ENCODE measurements at regions not wholly inside any gene's neighbourhood (a gene's known extent, or its start where the extent isn't known, plus 50 kb on each side); places are given as distances from the start of the nearest gene placed in this dataset.
"Not testable (repeated sequence)": the region's sequence is repeated elsewhere in the genome, so short reads cannot be mapped to it uniquely, and the experiment has no call there.

- H3K4me1 ChIP-seq (ENCODE audit: insufficient read depth, low read length): no peaks in the 10 kb centered on the region
- H3K27me3 ChIP-seq (ENCODE audit: low read length): no peaks in the 10 kb centered on the region
- H4K20me1 ChIP-seq (ENCODE audit: low read length): no peaks in the 10 kb centered on the region
- no peak overlapping the region for H3K4me2 ChIP-seq (ENCODE audit: low read length)
- TF ChIP-seq, protein P1, sequence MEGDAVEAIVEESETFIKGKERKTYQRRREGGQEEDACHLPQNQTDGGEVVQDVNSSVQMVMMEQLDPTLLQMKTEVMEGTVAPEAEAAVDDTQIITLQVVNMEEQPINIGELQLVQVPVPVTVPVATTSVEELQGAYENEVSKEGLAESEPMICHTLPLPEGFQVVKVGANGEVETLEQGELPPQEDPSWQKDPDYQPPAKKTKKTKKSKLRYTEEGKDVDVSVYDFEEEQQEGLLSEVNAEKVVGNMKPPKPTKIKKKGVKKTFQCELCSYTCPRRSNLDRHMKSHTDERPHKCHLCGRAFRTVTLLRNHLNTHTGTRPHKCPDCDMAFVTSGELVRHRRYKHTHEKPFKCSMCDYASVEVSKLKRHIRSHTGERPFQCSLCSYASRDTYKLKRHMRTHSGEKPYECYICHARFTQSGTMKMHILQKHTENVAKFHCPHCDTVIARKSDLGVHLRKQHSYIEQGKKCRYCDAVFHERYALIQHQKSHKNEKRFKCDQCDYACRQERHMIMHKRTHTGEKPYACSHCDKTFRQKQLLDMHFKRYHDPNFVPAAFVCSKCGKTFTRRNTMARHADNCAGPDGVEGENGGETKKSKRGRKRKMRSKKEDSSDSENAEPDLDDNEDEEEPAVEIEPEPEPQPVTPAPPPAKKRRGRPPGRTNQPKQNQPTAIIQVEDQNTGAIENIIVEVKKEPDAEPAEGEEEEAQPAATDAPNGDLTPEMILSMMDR (conservative IDR thresholded peaks at IDR 0.05; ENCODE audit: low read depth, low read length): peak; percentile 66
- TF ChIP-seq EZH2phosphoT487 (IDR thresholded peaks at IDR 0.05; ENCODE audit: borderline replicate concordance, low read length) (no peak), EZH2 (IDR thresholded peaks at IDR 0.05; ENCODE audit: low read length, unreplicated experiment) (no peak)
- POLR2A ChIA-PET (ENCODE audit: unreplicated experiment): no interaction called here
- H3F3A ChIP-seq (ENCODE audit: low read length, unreplicated experiment): no peaks in the 10 kb centered on the region
- no peaks in the 10 kb centered on the region for H3K36me3 ChIP-seq (ENCODE audit: low read depth, low read length)
- DNase-seq: peak; percentile 67
- CTCF ChIA-PET: no interaction called here
- no peak overlapping the region for H2AFZ ChIP-seq (ENCODE audit: low read length)
- BruUV-seq (replicated peaks): no TSS peak
- H3K79me2 ChIP-seq (ENCODE audit: low read length): no peaks in the 10 kb centered on the region
- ATAC-seq: peak; percentile 74
- H3K27ac ChIP-seq (ENCODE audit: low read length): no peak overlapping the region
- no peaks in the 10 kb centered on the region for H3K9me3 ChIP-seq (ENCODE audit: low read length)
- H3K4me3 ChIP-seq (ENCODE audit: low read length): no peak overlapping the region
- intact Hi-C loops (cut with micrococcal nuclease): loop anchor here (1.0 to 10.0 kb wide), 4 partner anchors 140 to 710 kb away; no protein-coding TSS in a partner anchor
- H3K9ac ChIP-seq (ENCODE audit: low read length): no peak overlapping the region
- no peaks in the 10 kb centered on the region for H3K9me2 ChIP-seq (replicated peaks; ENCODE audit: low read length)
Measured at GRCh38 chrX:95764972-95765451, 919.6 kb upstream of the DIAPH2 start.

DNA sequence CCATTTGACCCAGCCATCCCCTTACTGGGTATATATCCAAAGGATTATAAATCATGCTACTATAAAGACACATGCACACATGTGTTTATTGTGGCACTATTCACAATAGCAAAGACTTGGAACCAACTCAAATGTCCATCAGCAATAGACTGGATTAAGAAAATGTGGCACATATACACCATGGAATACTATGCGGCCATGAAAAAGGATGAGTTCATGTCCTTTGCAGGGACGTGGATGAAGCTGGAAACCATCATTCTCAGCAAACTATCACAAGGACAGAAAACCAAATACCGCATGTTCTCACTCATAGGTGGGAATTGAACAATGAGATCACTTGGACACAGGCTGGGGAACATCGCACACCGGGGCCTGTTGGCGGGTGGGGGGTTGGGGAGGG lies 913.4 kb upstream of the DIAPH2 start:
- H3K4me2 ChIP-seq (ENCODE audit: low read length); ATAC-seq; CTCF ChIA-PET; H4K20me1 ChIP-seq (ENCODE audit: low read length); H3K27me3 ChIP-seq (ENCODE audit: low read length); H3K36me3 ChIP-seq (ENCODE audit: low read depth, low read length); BruUV-seq (replicated peaks); H3K9me2 ChIP-seq (replicated peaks; ENCODE audit: low read length); H3K9ac ChIP-seq (ENCODE audit: low read length); H3F3A ChIP-seq (ENCODE audit: low read length, unreplicated experiment); DNase-seq; H3K27ac ChIP-seq (ENCODE audit: low read length); H2AFZ ChIP-seq (ENCODE audit: low read length); H3K4me1 ChIP-seq (ENCODE audit: insufficient read depth, low read length); intact Hi-C loops (cut with micrococcal nuclease); H3K9me3 ChIP-seq (ENCODE audit: low read length); POLR2A ChIA-PET (ENCODE audit: unreplicated experiment); H3K79me2 ChIP-seq (ENCODE audit: low read length); H3K4me3 ChIP-seq (ENCODE audit: low read length): not testable (repeated sequence)

- intact Hi-C loops (cut with micrococcal nuclease): no loop called here
- ATAC-seq (no peak), DNase-seq (no peak)
- BruUV-seq (replicated peaks): no TSS peak
- Histone ChIP-seq H3K4me3 (ENCODE audit: low read length) (no peak overlapping the region), H3K79me2 (ENCODE audit: low read length) (no peaks in the 10 kb centered on the region), H4K20me1 (ENCODE audit: low read length) (no peaks in the 10 kb centered on the region), H3K9me3 (ENCODE audit: low read length) (no peaks in the 10 kb centered on the region), H3K27ac (ENCODE audit: low read length) (no peak overlapping the region), H3K36me3 (ENCODE audit: low read depth, low read length) (no peaks in the 10 kb centered on the region), H3K4me2 (ENCODE audit: low read length) (no peak overlapping the region), H3K27me3 (ENCODE audit: low read length) (no peaks in the 10 kb centered on the region), H3F3A (ENCODE audit: low read length, unreplicated experiment) (no peaks in the 10 kb centered on the region), H3K9ac (ENCODE audit: low read length) (no peak overlapping the region), H3K9me2 (replicated peaks; ENCODE audit: low read length) (no peaks in the 10 kb centered on the region), H3K4me1 (ENCODE audit: insufficient read depth, low read length) (no peaks in the 10 kb centered on the region), H2AFZ (ENCODE audit: low read length) (no peak overlapping the region)
- ChIA-PET POLR2A (ENCODE audit: unreplicated experiment) (no interaction called here), CTCF (no interaction called here)
- TF ChIP-seq, protein P1 (conservative IDR thresholded peaks at IDR 0.05; ENCODE audit: low read depth, low read length): no peak
- TF ChIP-seq EZH2 (IDR thresholded peaks at IDR 0.05; ENCODE audit: low read length, unreplicated experiment) (no peak), EZH2phosphoT487 (IDR thresholded peaks at IDR 0.05; ENCODE audit: borderline replicate concordance, low read length) (no peak)
Measured at GRCh38 chrX:95791876-95792275, 892.8 kb upstream of the DIAPH2 start.
